ENCODE measurements at regions not wholly inside any gene's neighbourhood (a gene's known extent, or its start where the extent isn't known, plus 50 kb on each side); places are given as distances from the start of the nearest gene placed in this dataset.

- TF ChIP-seq, protein P1, sequence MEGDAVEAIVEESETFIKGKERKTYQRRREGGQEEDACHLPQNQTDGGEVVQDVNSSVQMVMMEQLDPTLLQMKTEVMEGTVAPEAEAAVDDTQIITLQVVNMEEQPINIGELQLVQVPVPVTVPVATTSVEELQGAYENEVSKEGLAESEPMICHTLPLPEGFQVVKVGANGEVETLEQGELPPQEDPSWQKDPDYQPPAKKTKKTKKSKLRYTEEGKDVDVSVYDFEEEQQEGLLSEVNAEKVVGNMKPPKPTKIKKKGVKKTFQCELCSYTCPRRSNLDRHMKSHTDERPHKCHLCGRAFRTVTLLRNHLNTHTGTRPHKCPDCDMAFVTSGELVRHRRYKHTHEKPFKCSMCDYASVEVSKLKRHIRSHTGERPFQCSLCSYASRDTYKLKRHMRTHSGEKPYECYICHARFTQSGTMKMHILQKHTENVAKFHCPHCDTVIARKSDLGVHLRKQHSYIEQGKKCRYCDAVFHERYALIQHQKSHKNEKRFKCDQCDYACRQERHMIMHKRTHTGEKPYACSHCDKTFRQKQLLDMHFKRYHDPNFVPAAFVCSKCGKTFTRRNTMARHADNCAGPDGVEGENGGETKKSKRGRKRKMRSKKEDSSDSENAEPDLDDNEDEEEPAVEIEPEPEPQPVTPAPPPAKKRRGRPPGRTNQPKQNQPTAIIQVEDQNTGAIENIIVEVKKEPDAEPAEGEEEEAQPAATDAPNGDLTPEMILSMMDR (conservative IDR thresholded peaks at IDR 0.05; ENCODE audit: low read length), result no peak
- TF ChIP-seq EZH2phosphoT487 (IDR thresholded peaks at IDR 0.05; ENCODE audit: borderline replicate concordance), result no peak
These were observed 446.4 kb downstream of the EPHA4 start for GRCh38 chr2:221125691-221126090.

Data from Loucy (cell line).